Loucy (cell line): ENCODE measurements at regions not wholly inside any gene's neighbourhood (a gene's known extent, or its start where the extent isn't known, plus 50 kb on each side); places are given as distances from the start of the nearest gene placed in this dataset.

ENCODE experiments used
- H2AFZ ChIP-seq: fragments of 200-600 bp; sonication (generic); 2 replicates; pipeline ENCODE4 v1.6.0; 2016; ENCODE audit warnings: antibody characterized with exemption, mild to moderate bottlenecking, low read length, moderate library complexity
- H3F3A ChIP-seq: fragments of 200-600 bp; 2 replicates; pipeline ENCODE4 v1.6.0; 2016; ENCODE audit warnings: antibody characterized with exemption, low read depth, mild to moderate bottlenecking
- H3K27me3 ChIP-seq: fragments of 200-600 bp; sonication (generic); 2 replicates; pipeline ENCODE4 v1.6.1; 2014; ENCODE audit warnings: low read length, mild to moderate bottlenecking; ENCODE audit not compliant: insufficient read depth, poor library complexity, severe bottlenecking
- H3K36me3 ChIP-seq: fragments of 200-600 bp; sonication (generic); 2 replicates; pipeline ENCODE4 v1.6.1; 2016; ENCODE audit warnings: low read length; ENCODE audit not compliant: insufficient read depth
- H3K4me1 ChIP-seq: fragments of 200-600 bp; sonication (generic); 2 replicates; pipeline ENCODE4 v1.5.1; 2014; ENCODE audit warnings: low read length, mild to moderate bottlenecking; ENCODE audit not compliant: insufficient read depth, poor library complexity, severe bottlenecking
- H3K4me2 ChIP-seq: fragments of 200-600 bp; sonication (generic); 2 replicates; pipeline ENCODE4 v1.6.0; 2014; ENCODE audit warnings: antibody characterized with exemption, low read length, low read depth, mild to moderate bottlenecking; ENCODE audit not compliant: poor library complexity, severe bottlenecking
- H3K4me3 ChIP-seq: fragments of 200-600 bp; sonication (generic); 2 replicates; pipeline ENCODE4 v1.5.1; 2014; ENCODE audit warnings: low read length, mild to moderate bottlenecking, mixed read lengths; ENCODE audit not compliant: poor library complexity, severe bottlenecking
- H3K79me2 ChIP-seq: fragments of 200-600 bp; sonication (generic); 2 replicates; pipeline ENCODE4 v1.6.1; 2014; ENCODE audit warnings: low read length; ENCODE audit not compliant: insufficient read depth
- H3K9ac ChIP-seq: fragments of 200-600 bp; sonication (generic); 2 replicates; pipeline ENCODE4 v1.6.0; 2014; ENCODE audit warnings: mild to moderate bottlenecking, low read depth, low read length, moderate library complexity; ENCODE audit not compliant: poor library complexity, severe bottlenecking
- H3K9me2 ChIP-seq: fragments of 200-600 bp; sonication (generic); replicated peaks from 2 replicates; pipeline ENCODE4 v1.6.1; 2016; ENCODE audit warnings: low read depth, low read length, mixed read lengths
- H3K9me3 ChIP-seq: fragments of 200-600 bp; sonication (generic); 2 replicates; pipeline ENCODE4 v1.6.1; 2014; ENCODE audit warnings: mild to moderate bottlenecking, antibody characterized with exemption, low read length, low read depth; ENCODE audit not compliant: insufficient read depth
- H4K20me1 ChIP-seq: fragments of 200-600 bp; sonication (generic); 2 replicates; pipeline ENCODE4 v1.6.0; 2014; ENCODE audit warnings: antibody characterized with exemption, low read length, mild to moderate bottlenecking; ENCODE audit not compliant: insufficient read depth, poor library complexity, severe bottlenecking
- CTCF ChIP-seq: fragments of 200-600 bp; sonication (generic); conservative IDR thresholded peaks from 2 replicates; pipeline ENCODE4 v1.5.1; 2014; ENCODE audit warnings: mild to moderate bottlenecking, antibody characterized with exemption, low read length
- EZH2phosphoT487 ChIP-seq: fragments of 200-600 bp; IDR thresholded peaks from 2 replicates; pipeline ENCODE4 v1.6.1; 2018; ENCODE audit warnings: antibody characterized with exemption, mild to moderate bottlenecking, moderate library complexity, borderline replicate concordance

- no peak overlapping the region for H3K4me2 ChIP-seq
- no peaks in the 10 kb centered on the region for H4K20me1 ChIP-seq
- no peaks in the 10 kb centered on the region for H3K79me2 ChIP-seq
- H2AFZ ChIP-seq: no peak overlapping the region
- H3K36me3 ChIP-seq: no peaks in the 10 kb centered on the region
- H3F3A ChIP-seq: no peaks in the 10 kb centered on the region
- H3K9ac ChIP-seq: no peak overlapping the region
- TF ChIP-seq EZH2phosphoT487 (no peak), CTCF (no peak)
- H3K4me3 ChIP-seq: no peak overlapping the region
- no peaks in the 10 kb centered on the region for H3K4me1 ChIP-seq
- no peaks in the 10 kb centered on the region for H3K27me3 ChIP-seq
- H3K9me3 ChIP-seq: no peaks in the 10 kb centered on the region
- no peaks in the 10 kb centered on the region for H3K9me2 ChIP-seq
These were observed 466.2 kb upstream of the ADAMTS9 start for GRCh38 chr3:65153850-65154512.

GRCh38 chr3:65151666-65152065, 463.9 kb upstream of the ADAMTS9 start:
- Histone ChIP-seq H3K27me3 (no peaks in the 10 kb centered on the region), H4K20me1 (no peaks in the 10 kb centered on the region), H2AFZ (no peak overlapping the region), H3K4me1 (no peaks in the 10 kb centered on the region), H3K79me2 (no peaks in the 10 kb centered on the region), H3K36me3 (no peaks in the 10 kb centered on the region), H3F3A (no peaks in the 10 kb centered on the region), H3K9me3 (no peaks in the 10 kb centered on the region), H3K4me2 (no peak overlapping the region), H3K9ac (no peak overlapping the region), H3K4me3 (no peak overlapping the region), H3K9me2 (no peaks in the 10 kb centered on the region)
- TF ChIP-seq CTCF: no peak
- TF ChIP-seq EZH2phosphoT487: no peak

- Histone ChIP-seq H3K9me3 (no peaks in the 10 kb centered on the region), H3K9me2 (no peaks in the 10 kb centered on the region), H3K4me1 (no peaks in the 10 kb centered on the region), H3K4me2 (no peak overlapping the region), H2AFZ (no peak overlapping the region), H3K4me3 (no peak overlapping the region), H3K79me2 (no peaks in the 10 kb centered on the region), H4K20me1 (no peaks in the 10 kb centered on the region), H3K36me3 (no peaks in the 10 kb centered on the region), H3K27me3 (no peaks in the 10 kb centered on the region), H3F3A (no peaks in the 10 kb centered on the region), H3K9ac (no peak overlapping the region)
- TF ChIP-seq CTCF: no peak
- no peak for TF ChIP-seq EZH2phosphoT487
These were observed 462.1 kb upstream of the ADAMTS9 start for GRCh38 chr3:65149877-65150276.
